ENCODE measurements at regions not wholly inside any gene's neighbourhood (a gene's known extent, or its start where the extent isn't known, plus 50 kb on each side); places are given as distances from the start of the nearest gene placed in this dataset.

DNA sequence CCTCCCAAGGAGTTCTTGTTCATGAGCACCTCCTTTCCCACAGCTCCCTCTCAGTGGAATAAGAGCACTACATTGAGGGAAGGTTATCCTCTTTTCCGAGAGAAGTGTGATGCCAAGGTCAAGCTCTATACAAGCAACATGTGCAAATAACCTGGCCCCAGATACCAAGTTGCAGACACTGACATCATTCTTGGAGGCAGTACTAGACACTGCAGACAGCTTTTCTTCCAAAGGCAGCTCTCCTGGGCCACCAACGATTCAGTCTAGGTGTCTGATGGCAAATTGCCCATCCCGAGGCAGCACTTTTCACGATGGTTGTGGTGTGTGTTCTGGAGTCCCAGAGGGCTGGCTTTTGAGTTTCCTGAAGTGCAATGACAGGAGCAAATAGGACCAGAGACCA is 384.9 kb downstream of the TLL1 start:
- H3K4me1 ChIP-seq (replicated peaks in 1 of 4; ENCODE audit: control insufficient read depth in 3 of 4, insufficient read depth in 4 of 4, low read length in 3 of 4): no peaks in the 10 kb centered on the region
- no peak overlapping the region for H3K14ac ChIP-seq (ENCODE audit: insufficient read length)
- H4K8ac ChIP-seq (ENCODE audit: extremely low read depth, insufficient read depth, low read length): no peak overlapping the region
- ChIA-PET CTCF (ENCODE audit: partially characterized antibody) (interaction anchor here (0.6 to 2.1 kb wide), 3 partner anchors 126 to 337 kb away, joined by 3 to 9 read pairs (median 3); no protein-coding TSS in a partner anchor), POLR2A (ENCODE audit: partially characterized antibody) (no interaction called here)
- no peak overlapping the region for H3K4me3 ChIP-seq (ENCODE audit: extremely low read depth in 1 of 4, insufficient read depth in 2 of 4, low read depth in 3 of 4, low read length in 4 of 4)
- no peak overlapping the region for H3K4me2 ChIP-seq (ENCODE audit: insufficient read depth in 1 of 2, low read depth in 2 of 2, low read length in 2 of 2)
- no peak overlapping the region for H3K27ac ChIP-seq (ENCODE audit: low read depth, low read length)
- no peak overlapping the region for H4K91ac ChIP-seq (replicated peaks; ENCODE audit: insufficient read length, low read length)
- H3K36me3 ChIP-seq (ENCODE audit: control insufficient read depth in 2 of 4, insufficient read depth in 4 of 4, low read length in 3 of 4): no peaks in the 10 kb centered on the region
- H3K18ac ChIP-seq (ENCODE audit: extremely low read depth, low read length): no peak overlapping the region
- no peak overlapping the region for H4K5ac ChIP-seq (ENCODE audit: insufficient read length, low read depth, low read length)
- H2BK5ac ChIP-seq (ENCODE audit: low read depth, low read length): no peak overlapping the region
- H3K56ac ChIP-seq (replicated peaks; ENCODE audit: insufficient read length, low read depth, low read length): no peak overlapping the region
- no peak overlapping the region for H2BK120ac ChIP-seq (replicated peaks; ENCODE audit: low read depth, low read length)
- TF ChIP-seq SP2 (IDR thresholded peaks at IDR 0.05; ENCODE audit: low read length) (no peak), EGR1 (IDR thresholded peaks at IDR 0.05; ENCODE audit: borderline replicate concordance, low read depth, low read length) (no peak), KDM5A (IDR thresholded peaks at IDR 0.05; ENCODE audit: low read length) (no peak), GTF2F1 (IDR thresholded peaks at IDR 0.05; ENCODE audit: borderline replicate concordance, low read depth, low read length) (no peak), SRF (IDR thresholded peaks at IDR 0.05; ENCODE audit: low read depth, low read length) (no peak), EZH2 (IDR thresholded peaks at IDR 0.05; ENCODE audit: low read depth, low read length, severe bottlenecking) (no peak), SIX5 (IDR thresholded peaks at IDR 0.05; ENCODE audit: low read depth, low read length) (no peak), ZNF274 (IDR thresholded peaks at IDR 0.05; ENCODE audit: borderline replicate concordance, extremely low read depth, low read length) (no peak), POU5F1 (IDR thresholded peaks at IDR 0.05; ENCODE audit: low read depth, low read length) (no peak), BACH1 (IDR thresholded peaks at IDR 0.05; ENCODE audit: low read length) (no peak), CHD1 (IDR thresholded peaks at IDR 0.05; ENCODE audit: low read depth, low read length) (no peak)
- TF ChIP-seq, protein P1, sequence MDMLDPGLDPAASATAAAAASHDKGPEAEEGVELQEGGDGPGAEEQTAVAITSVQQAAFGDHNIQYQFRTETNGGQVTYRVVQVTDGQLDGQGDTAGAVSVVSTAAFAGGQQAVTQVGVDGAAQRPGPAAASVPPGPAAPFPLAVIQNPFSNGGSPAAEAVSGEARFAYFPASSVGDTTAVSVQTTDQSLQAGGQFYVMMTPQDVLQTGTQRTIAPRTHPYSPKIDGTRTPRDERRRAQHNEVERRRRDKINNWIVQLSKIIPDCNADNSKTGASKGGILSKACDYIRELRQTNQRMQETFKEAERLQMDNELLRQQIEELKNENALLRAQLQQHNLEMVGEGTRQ (IDR thresholded peaks at IDR 0.05; ENCODE audit: low read length): no peak
- 76% methylated on average over 4 of the region's 4 CpGs; no CpG with 5 or more reads in 1 of the 2 experiments for WGBS, 2 experiments (ENCODE audit: extremely low coverage in 1 of 2, insufficient coverage in 1 of 2, insufficient read length in 1 of 2, insufficient replicate concordance in 2 of 2, low coverage in 1 of 2, low lambda C conversion rate in 2 of 2, missing lambda C conversion rate in 1 of 2)
- H3K9ac ChIP-seq (replicated peaks in 1 of 4; ENCODE audit: extremely low read depth in 1 of 4, low read depth in 3 of 4, low read length in 3 of 4): no peak overlapping the region
- no peak for FAIRE-seq
- no peaks in the 10 kb centered on the region for H3K79me2 ChIP-seq (ENCODE audit: control insufficient read depth in 1 of 2, insufficient read depth in 2 of 2, low read length in 2 of 2)
- H3K23me2 ChIP-seq (ENCODE audit: low read depth, low read length): no peaks in the 10 kb centered on the region
- H3K4ac ChIP-seq (replicated peaks; ENCODE audit: insufficient read length, low read depth, low read length): no peak overlapping the region
- no peak overlapping the region for H3K23ac ChIP-seq (ENCODE audit: insufficient read length)
- no peaks in the 10 kb centered on the region for H3K27me3 ChIP-seq (replicated peaks in 1 of 4; ENCODE audit: control insufficient read depth in 3 of 4, extremely low read depth in 1 of 4, insufficient read depth in 3 of 4, low read length in 3 of 4)
- H3K9me3 ChIP-seq (ENCODE audit: insufficient read depth in 2 of 2, low read depth in 1 of 2, low read length in 1 of 2): 0 out of 4 replicates have a peak, but pooled peaks cover 0 to 2% of the 10 kb centered on the region in 2 experiments
- no peak overlapping the region for H2BK15ac ChIP-seq (ENCODE audit: low read length)
- no peak overlapping the region for H2BK20ac ChIP-seq (ENCODE audit: low read length)
- H2BK12ac ChIP-seq (ENCODE audit: low read depth, low read length): no peak overlapping the region
- no peaks in the 10 kb centered on the region for H4K20me1 ChIP-seq (replicated peaks in 1 of 2; ENCODE audit: control insufficient read depth in 1 of 2, insufficient read depth in 2 of 2, low read length in 2 of 2)
- no peak for DNase-seq (ENCODE audit: low read depth in 1 of 2, low spot score in 2 of 2)
- no peak overlapping the region for H2AK5ac ChIP-seq (ENCODE audit: low read depth, low read length)
- H2AFZ ChIP-seq (ENCODE audit: low read length): no peak overlapping the region
- no peaks in the 10 kb centered on the region for H3K79me1 ChIP-seq (ENCODE audit: low read depth, low read length)
